NT2/D1 (cell line): ENCODE measurements at regions not wholly inside any gene's neighbourhood (a gene's known extent, or its start where the extent isn't known, plus 50 kb on each side); places are given as distances from the start of the nearest gene placed in this dataset.

Experiments
- SUZ12 ChIP-seq: IDR thresholded peaks from 2 replicates; pipeline ENCODE4 v1.6.1; 2011; ENCODE audit not compliant: insufficient read length, insufficient read depth; ENCODE audit errors: extremely low read depth
- YY1 ChIP-seq: IDR thresholded peaks from 2 replicates; pipeline ENCODE4 v1.6.1; 2011; ENCODE audit not compliant: insufficient read length, insufficient read depth
- ZNF274 ChIP-seq: IDR thresholded peaks from 2 replicates; pipeline ENCODE4 v1.6.1; 2011; ENCODE audit warnings: mild to moderate bottlenecking, low read depth, low read length

DNA sequence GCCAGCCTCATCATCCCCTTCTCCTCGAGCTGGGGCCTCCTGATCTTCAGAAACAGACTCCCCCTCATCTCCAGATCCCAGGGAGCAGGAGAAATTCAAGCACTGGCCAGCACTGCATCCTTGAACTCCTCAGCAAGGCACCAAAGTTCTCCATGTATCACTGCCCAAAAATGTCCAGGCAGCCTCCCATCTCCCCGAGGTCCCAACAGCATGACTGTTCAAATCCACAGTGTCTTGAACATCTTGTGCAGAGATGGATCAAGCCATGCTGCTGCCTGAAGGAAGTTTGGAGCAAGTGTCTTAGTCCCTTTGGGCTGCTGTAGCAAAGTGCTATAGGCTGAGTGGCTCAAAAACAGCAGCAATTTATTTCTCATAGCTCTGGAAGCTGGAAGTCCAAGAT is 115.5 kb upstream of the GALNT17 start:
- TF ChIP-seq YY1 (no peak), SUZ12 (no peak), ZNF274 (no peak)
